ENCODE measurements at regions not wholly inside any gene's neighbourhood (a gene's known extent, or its start where the extent isn't known, plus 50 kb on each side); places are given as distances from the start of the nearest gene placed in this dataset.

DNA sequence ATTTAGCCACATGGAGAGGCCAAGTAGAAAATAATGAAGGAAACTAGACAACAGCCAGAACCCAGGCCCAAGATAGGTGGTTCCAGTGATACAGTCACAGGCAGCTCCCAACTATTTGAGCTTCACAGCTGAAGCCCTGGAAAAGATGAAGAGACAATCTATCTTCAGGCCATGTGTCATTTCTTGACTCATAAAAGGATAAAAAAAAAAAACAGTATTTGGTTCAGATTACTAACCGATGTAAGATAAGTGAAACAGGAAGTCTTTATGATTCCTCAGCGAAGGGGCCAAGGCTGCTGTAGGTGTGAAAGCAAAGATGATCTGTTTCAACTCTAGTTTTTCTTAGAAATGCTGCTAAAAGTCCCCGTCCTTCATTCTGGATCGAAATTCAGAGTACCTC is 394.6 kb downstream of the ZNF385D start:
- Histone ChIP-seq H2BK5ac (ENCODE audit: low read depth, low read length, poor library complexity, severe bottlenecking) (no peak overlapping the region), H2AK5ac (ENCODE audit: low read depth, low read length) (no peak overlapping the region), H3K27me3 (ENCODE audit: control insufficient read depth, insufficient read depth, low read length) (no peaks in the 10 kb centered on the region), H4K5ac (ENCODE audit: low read depth, low read length) (no peak overlapping the region), H3K79me1 (ENCODE audit: low read depth in 1 of 2, low read length in 2 of 2) (no peaks in the 10 kb centered on the region), H2AFZ (replicated peaks; ENCODE audit: low read length, poor library complexity) (no peak overlapping the region), H3K27ac (ENCODE audit: insufficient read depth, low read length) (no peak overlapping the region), H3K56ac (ENCODE audit: extremely low read depth, insufficient read depth, low read length) (no peak overlapping the region), H2AK9ac (replicated peaks; ENCODE audit: low read depth, low read length, poor library complexity) (no peak overlapping the region), H3K4me3 (ENCODE audit: insufficient read depth, low read depth, low read length) (no peak overlapping the region), H4K91ac (ENCODE audit: insufficient read depth, low read depth, low read length) (no peak overlapping the region), H2BK20ac (ENCODE audit: low read depth, low read length) (no peak overlapping the region), H3K18ac (ENCODE audit: low read depth, low read length) (no peak overlapping the region), H2BK15ac (ENCODE audit: low read depth, low read length) (no peak overlapping the region), H4K20me1 (ENCODE audit: insufficient read depth, low read length) (no peaks in the 10 kb centered on the region), H3K36me3 (ENCODE audit: control insufficient read depth, insufficient read depth, low read length) (no peaks in the 10 kb centered on the region), H3K4me2 (ENCODE audit: low read depth, low read length) (no peak overlapping the region), H3K9me1 (ENCODE audit: insufficient read depth, low read length) (no peaks in the 10 kb centered on the region), H4K8ac (ENCODE audit: low read depth in 2 of 2, low read length in 2 of 2) (no peak overlapping the region), H3K9me3 (ENCODE audit: control insufficient read depth, insufficient read depth, low read length) (no peaks in the 10 kb centered on the region), H3K9ac (ENCODE audit: low read depth, low read length) (no peak overlapping the region), H3K23ac (ENCODE audit: low read depth, low read length) (no peak overlapping the region), H3K4me1 (ENCODE audit: control insufficient read depth, insufficient read depth, low read length) (no peaks in the 10 kb centered on the region), H3K14ac (replicated peaks; ENCODE audit: low read depth, low read length) (no peak overlapping the region), H3K4ac (ENCODE audit: low read depth, low read length) (no peak overlapping the region), H2BK120ac (ENCODE audit: low read depth, low read length) (no peak overlapping the region)
- dilution Hi-C loops (cut with HindIII; ENCODE audit: low sequenced_read_pairs, unreplicated experiment) (no loop called here), intact Hi-C loops (cut with micrococcal nuclease) (no loop called here), in situ Hi-C loops (cut with MboI; ENCODE audit: low sequenced_read_pairs) (no loop called here)
- ATAC-seq (ENCODE audit: low read depth) (no peak), DNase-seq (peak; percentile 0)
- POLR2A ChIA-PET (ENCODE audit: unreplicated experiment): no interaction called here
- WGBS, 2 experiments (ENCODE audit: extremely low coverage in 2 of 2, insufficient read length in 1 of 2): no CpG with 5 or more reads among the region's 4 CpGs
- BruUV-seq (replicated peaks): no TSS peak
- CTCF ChIA-PET: no interaction called here
- TF ChIP-seq SMC3 (IDR thresholded peaks at IDR 0.05; ENCODE audit: low read depth, low read length) (no peak), RFX5 (IDR thresholded peaks at IDR 0.05; ENCODE audit: low read depth, low read length) (no peak)
